ENCODE measurements at regions not wholly inside any gene's neighbourhood (a gene's known extent, or its start where the extent isn't known, plus 50 kb on each side); places are given as distances from the start of the nearest gene placed in this dataset.

DNA sequence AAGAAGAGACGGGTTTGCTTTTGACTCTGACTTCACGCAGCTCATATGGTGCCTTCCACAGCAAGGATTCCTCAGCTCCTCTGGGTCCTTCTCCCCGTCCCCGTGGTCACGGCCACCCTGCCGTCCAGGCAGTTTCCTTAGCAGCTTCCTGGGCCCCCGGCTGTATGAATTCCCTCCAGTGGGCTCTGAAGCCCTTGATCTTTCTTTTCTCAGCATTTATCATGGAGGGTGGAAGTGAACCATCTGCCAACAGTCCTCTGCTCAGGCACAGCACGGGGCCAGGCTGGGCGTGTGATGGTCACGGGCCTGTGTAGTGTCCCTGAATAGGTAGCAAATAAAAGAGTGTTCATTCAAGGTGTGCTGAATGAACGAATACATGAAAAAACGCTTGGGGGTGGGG lies 782.4 kb downstream of the BRD1 start:
- Mint-ChIP-seq H3K27me3 (ENCODE audit: low read depth) (no peaks in the 10 kb centered on the region), H3K4me3 (no peak overlapping the region), H3K9me3 (no peaks in the 10 kb centered on the region), H3K36me3 (ENCODE audit: insufficient read depth in 2 of 2) (no peaks in the 10 kb centered on the region), H3K4me1 (ENCODE audit: low read depth) (no peaks in the 10 kb centered on the region), H3K27ac (no peak overlapping the region)
- DNase-seq (no peak), ATAC-seq (replicated peaks in 1 of 2) (no peak)

GRCh38 chr22:49044776-49045175 lies 782.9 kb downstream of the BRD1 start:
- H3K27me3 Mint-ChIP-seq (ENCODE audit: low read depth) = no peaks in the 10 kb centered on the region
- no peaks in the 10 kb centered on the region for H3K9me3 Mint-ChIP-seq
- H3K4me3 Mint-ChIP-seq = no peak overlapping the region
- no peak for ATAC-seq (replicated peaks in 1 of 2)
- H3K4me1 Mint-ChIP-seq (ENCODE audit: low read depth) = no peaks in the 10 kb centered on the region
- no peaks in the 10 kb centered on the region for H3K36me3 Mint-ChIP-seq (ENCODE audit: insufficient read depth in 2 of 2)
- no peak overlapping the region for H3K27ac Mint-ChIP-seq
- DNase-seq = no peak

DNA sequence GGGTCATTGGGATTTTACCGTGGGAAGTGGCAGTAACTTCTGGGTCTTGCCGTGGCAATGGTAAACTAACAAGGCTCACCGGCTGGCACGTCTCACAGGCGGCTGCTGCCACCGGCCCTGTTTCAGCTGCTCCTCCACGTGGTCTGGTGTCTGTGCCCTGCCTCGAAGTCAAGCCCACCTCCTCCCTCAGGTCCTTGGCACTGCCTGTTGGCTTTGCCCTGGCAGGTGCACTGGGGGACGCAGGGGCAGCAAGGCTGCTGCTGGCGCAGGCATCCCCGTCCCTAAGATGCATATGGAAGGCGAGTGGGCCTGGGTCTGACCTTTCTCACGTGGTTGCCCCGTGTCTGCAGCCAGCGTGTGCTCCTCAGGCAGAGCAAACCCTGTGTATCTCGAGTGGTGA lies 783.6 kb downstream of the BRD1 start:
- Mint-ChIP-seq H3K9me3 (no peaks in the 10 kb centered on the region), H3K27me3 (ENCODE audit: low read depth) (no peaks in the 10 kb centered on the region), H3K27ac (no peak overlapping the region), H3K4me3 (no peak overlapping the region), H3K4me1 (ENCODE audit: low read depth) (no peaks in the 10 kb centered on the region), H3K36me3 (ENCODE audit: insufficient read depth in 2 of 2) (no peaks in the 10 kb centered on the region)
- DNase-seq = no peak
- no peak for ATAC-seq (replicated peaks in 1 of 2)

DNA sequence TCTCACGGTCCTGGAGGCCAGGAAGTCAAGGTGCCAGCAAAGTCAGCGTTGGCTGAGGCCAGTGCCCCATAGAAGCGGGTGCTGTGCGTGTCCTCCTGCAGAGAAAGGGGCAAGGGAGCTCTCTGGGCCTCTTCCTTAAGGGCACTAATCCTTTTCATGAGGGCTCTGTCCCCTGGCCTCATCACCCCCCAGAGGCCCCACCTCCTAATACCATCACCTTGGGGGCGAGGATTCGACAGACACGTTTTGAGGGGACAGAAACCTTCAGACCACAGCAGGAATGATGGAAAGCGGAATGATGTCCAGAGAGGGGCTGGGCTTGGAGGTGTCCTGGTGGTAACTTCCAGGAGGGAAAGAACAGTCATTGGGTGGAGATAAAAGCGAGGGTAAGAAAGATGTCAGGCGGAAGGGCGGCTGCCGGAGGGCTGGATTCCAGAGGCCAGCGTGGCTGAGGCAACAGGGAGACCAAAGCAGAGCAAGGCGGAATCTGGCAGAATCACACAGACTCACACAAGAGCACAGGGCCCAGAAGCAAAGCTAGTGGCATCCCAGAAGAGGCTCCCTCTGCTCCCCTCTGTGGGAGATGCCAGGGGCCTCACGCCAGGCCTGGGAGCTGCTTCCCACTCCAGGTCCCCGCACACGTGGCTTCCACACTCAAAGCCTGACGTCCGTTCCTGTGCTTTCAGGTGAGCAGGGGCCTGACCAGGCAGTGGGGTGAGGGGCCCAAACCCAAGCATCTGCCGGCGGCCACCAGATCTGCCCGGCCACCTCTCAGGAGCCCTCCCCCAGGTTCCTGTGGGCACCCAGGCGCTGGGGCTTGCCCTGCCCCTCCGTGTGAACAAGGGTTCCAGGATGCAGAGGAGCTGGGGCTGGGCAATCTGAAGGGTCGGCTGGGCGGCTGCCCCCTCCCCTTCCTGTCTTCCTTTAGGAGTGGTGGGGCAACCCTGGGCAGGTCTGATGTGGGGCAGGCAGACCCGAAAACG lies 784.5 kb downstream of the BRD1 start:
- Mint-ChIP-seq H3K9me3 (no peaks in the 10 kb centered on the region), H3K27me3 (ENCODE audit: low read depth) (no peaks in the 10 kb centered on the region), H3K36me3 (ENCODE audit: insufficient read depth in 2 of 2) (no peaks in the 10 kb centered on the region), H3K27ac (no peak overlapping the region), H3K4me3 (no peak overlapping the region), H3K4me1 (ENCODE audit: low read depth) (no peaks in the 10 kb centered on the region)
- no peak for ATAC-seq (replicated peaks in 1 of 2)
- no peak for DNase-seq

GRCh38 chr22:49042066-49042465 lies 785.6 kb downstream of the BRD1 start:
- DNase-seq = no peak
- Mint-ChIP-seq H3K9me3 (no peaks in the 10 kb centered on the region), H3K4me1 (ENCODE audit: low read depth) (no peaks in the 10 kb centered on the region), H3K36me3 (ENCODE audit: insufficient read depth in 2 of 2) (no peaks in the 10 kb centered on the region), H3K4me3 (no peak overlapping the region), H3K27me3 (ENCODE audit: low read depth) (no peaks in the 10 kb centered on the region), H3K27ac (no peak overlapping the region)
- no peak for ATAC-seq (replicated peaks in 1 of 2)

DNA sequence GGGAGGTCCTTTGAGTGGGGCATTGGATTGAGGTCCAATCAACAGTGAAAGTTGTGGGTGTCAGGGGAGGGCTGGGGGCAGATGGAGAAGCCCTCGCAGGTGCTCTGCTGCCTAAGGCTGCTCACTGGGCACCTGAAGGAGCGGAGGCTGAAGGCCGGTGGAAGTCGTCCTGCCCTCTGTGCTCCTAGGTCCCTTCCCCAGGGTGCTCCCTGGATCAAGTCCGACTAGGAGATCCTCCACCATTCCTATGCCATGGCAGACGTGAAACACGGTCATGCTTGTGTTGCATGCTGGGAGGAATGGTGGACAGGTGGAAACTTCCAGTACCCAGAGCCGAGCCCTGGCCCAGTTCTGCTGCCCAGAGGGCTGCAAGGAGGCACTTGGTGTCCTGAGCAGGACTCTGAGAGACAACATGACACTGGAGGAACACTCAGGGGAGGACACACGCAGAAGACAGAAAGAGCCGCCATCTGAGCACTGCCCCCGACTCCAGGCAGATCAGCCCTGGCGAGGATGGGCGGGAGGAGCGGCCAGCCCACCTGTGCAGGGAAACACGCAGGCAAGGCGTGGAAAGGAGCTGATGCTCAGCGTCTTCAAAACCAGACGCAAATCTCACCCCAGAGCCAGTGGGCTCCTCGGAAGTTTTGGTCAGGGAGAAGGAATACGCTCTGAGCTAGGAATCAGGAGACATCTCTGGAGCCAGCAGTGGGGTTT lies 786.8 kb downstream of the BRD1 start:
- Mint-ChIP-seq H3K9me3 (peaks cover 0 to 3% of the 10 kb centered on the region in 2 donors), H3K27ac (no peak overlapping the region), H3K4me3 (no peak overlapping the region), H3K27me3 (ENCODE audit: low read depth) (no peaks in the 10 kb centered on the region), H3K36me3 (ENCODE audit: insufficient read depth in 2 of 2) (no peaks in the 10 kb centered on the region), H3K4me1 (ENCODE audit: low read depth) (no peaks in the 10 kb centered on the region)
- DNase-seq (no peak), ATAC-seq (replicated peaks in 1 of 2) (no peak)

GRCh38 chr22:49040111-49040510 lies 787.6 kb downstream of the BRD1 start:
- Mint-ChIP-seq H3K4me1 (ENCODE audit: low read depth) (no peaks in the 10 kb centered on the region), H3K4me3 (no peak overlapping the region), H3K27ac (no peak overlapping the region), H3K27me3 (ENCODE audit: low read depth) (no peaks in the 10 kb centered on the region), H3K36me3 (ENCODE audit: insufficient read depth in 2 of 2) (no peaks in the 10 kb centered on the region), H3K9me3 (peaks cover 0 to 3% of the 10 kb centered on the region in 2 donors)
- no peak for DNase-seq
- no peak for ATAC-seq (replicated peaks in 1 of 2)

GRCh38 chr22:49039625-49040024 lies 788.0 kb downstream of the BRD1 start:
- Mint-ChIP-seq H3K4me3 (no peak overlapping the region), H3K9me3 (peaks cover 0 to 3% of the 10 kb centered on the region in 2 donors), H3K36me3 (ENCODE audit: insufficient read depth in 2 of 2) (no peaks in the 10 kb centered on the region), H3K4me1 (ENCODE audit: low read depth) (no peaks in the 10 kb centered on the region), H3K27ac (no peak overlapping the region), H3K27me3 (ENCODE audit: low read depth) (no peaks in the 10 kb centered on the region)
- DNase-seq = no peak
- ATAC-seq (replicated peaks in 1 of 2) = no peak

DNA sequence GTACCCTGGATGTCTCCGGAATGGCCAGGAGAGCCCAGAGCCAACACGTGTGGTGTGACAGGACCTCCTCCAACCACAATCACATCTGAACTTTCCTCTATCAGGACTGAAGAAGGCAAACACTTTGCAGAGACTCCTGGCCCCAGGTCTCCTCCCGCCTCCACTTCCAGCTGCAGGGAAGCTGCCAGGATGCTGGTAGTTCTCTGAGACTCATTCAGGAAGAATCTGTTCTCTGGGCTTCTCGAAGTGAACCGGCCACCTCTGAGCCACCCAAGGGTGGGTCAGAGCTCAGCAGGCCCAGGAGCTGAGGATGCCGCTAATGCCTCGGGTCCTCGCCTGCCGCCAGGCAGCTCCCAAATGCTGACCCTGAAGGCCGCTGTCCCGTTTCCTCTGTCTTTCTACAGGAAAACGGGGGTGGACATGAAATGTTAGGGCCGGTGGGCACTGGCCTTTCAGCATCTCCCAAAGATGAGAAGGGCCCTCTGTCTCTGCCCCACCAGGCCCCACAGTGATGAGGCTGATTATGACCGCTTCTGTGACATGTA lies 789.9 kb downstream of the BRD1 start:
- peaks cover 0 to 3% of the 10 kb centered on the region in 2 donors for H3K9me3 Mint-ChIP-seq
- H3K27ac Mint-ChIP-seq = no peak overlapping the region
- no peaks in the 10 kb centered on the region for H3K27me3 Mint-ChIP-seq (ENCODE audit: low read depth)
- ATAC-seq (replicated peaks in 1 of 2) (no peak), DNase-seq (no peak)
- no peak overlapping the region for H3K4me3 Mint-ChIP-seq
- H3K4me1 Mint-ChIP-seq (ENCODE audit: low read depth) = no peaks in the 10 kb centered on the region
- H3K36me3 Mint-ChIP-seq (ENCODE audit: insufficient read depth in 2 of 2) = no peaks in the 10 kb centered on the region

DNA sequence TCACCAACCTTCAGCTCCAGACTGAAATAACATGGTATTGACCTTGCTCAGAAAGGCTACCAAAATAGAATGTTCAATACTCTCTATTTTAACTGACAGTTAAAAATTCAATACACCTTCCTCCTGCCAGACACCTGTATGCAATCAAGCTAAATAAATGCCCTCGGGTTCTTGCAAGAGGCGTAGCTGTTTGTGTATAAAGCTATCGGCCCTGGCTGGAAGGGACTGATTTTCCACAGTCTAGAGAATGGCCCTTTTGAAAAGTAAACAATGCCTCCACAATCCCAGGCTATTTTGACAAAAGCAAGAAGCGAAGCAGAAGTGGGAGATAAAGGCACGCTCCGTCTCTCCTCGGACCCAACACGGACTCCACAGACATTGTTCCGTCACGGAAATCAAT lies 791.2 kb downstream of the BRD1 start:
- Mint-ChIP-seq H3K27ac (no peak overlapping the region), H3K27me3 (ENCODE audit: low read depth) (no peaks in the 10 kb centered on the region), H3K4me1 (ENCODE audit: low read depth) (no peaks in the 10 kb centered on the region), H3K4me3 (no peak overlapping the region), H3K36me3 (ENCODE audit: insufficient read depth in 2 of 2) (no peaks in the 10 kb centered on the region), H3K9me3 (peaks cover 0 to 3% of the 10 kb centered on the region in 2 donors)
- DNase-seq (no peak), ATAC-seq (replicated peaks in 1 of 2) (no peak)

- Mint-ChIP-seq H3K4me1 (ENCODE audit: low read depth) (no peaks in the 10 kb centered on the region), H3K4me3 (no peak overlapping the region), H3K9me3 (peaks cover 0 to 3% of the 10 kb centered on the region in 2 donors), H3K36me3 (ENCODE audit: insufficient read depth in 2 of 2) (no peaks in the 10 kb centered on the region), H3K27ac (no peak overlapping the region), H3K27me3 (ENCODE audit: low read depth) (no peaks in the 10 kb centered on the region)
- DNase-seq = no peak
- no peak for ATAC-seq (replicated peaks in 1 of 2)
Measured at GRCh38 chr22:49035818-49036457, 791.7 kb downstream of the BRD1 start.

GRCh38 chr22:49034836-49035817 lies 792.5 kb downstream of the BRD1 start:
- H3K36me3 Mint-ChIP-seq (ENCODE audit: insufficient read depth in 2 of 2) = no peaks in the 10 kb centered on the region
- H3K27ac Mint-ChIP-seq = no peak overlapping the region
- ATAC-seq (replicated peaks in 1 of 2) = no peak
- H3K9me3 Mint-ChIP-seq = peaks cover 0 to 3% of the 10 kb centered on the region in 2 donors
- H3K4me3 Mint-ChIP-seq = no peak overlapping the region
- no peaks in the 10 kb centered on the region for H3K27me3 Mint-ChIP-seq (ENCODE audit: low read depth)
- no peaks in the 10 kb centered on the region for H3K4me1 Mint-ChIP-seq (ENCODE audit: low read depth)
- no peak for DNase-seq
